Sigmoid colon (tissue), 4 donors: ENCODE measurements at regions not wholly inside any gene's neighbourhood (a gene's known extent, or its start where the extent isn't known, plus 50 kb on each side); places are given as distances from the start of the nearest gene placed in this dataset.
"Not testable (repeated sequence)": the region's sequence is repeated elsewhere in the genome, so short reads cannot be mapped to it uniquely, and the experiment has no call there.

ENCODE experiments used
- EP300 ChIP-seq, 4 donors: sonication (generic); formaldehyde crosslinking; IDR thresholded peaks; one replicate each; pipeline ENCODE4 v1.6.1; 2017; ENCODE audit warnings: antibody characterized with exemption in 4 of 4
- POLR2A ChIP-seq, 2 donors: fragments of 450-650 bp; IDR thresholded peaks; one replicate each; pipeline ENCODE4 v1.6.1; 2016; ENCODE audit warnings: antibody characterized with exemption in 2 of 2, mild to moderate bottlenecking in 2 of 2, moderate library complexity in 2 of 2
- POLR2AphosphoS5 ChIP-seq, 4 donors: sonication (generic); formaldehyde crosslinking; IDR thresholded peaks; one replicate each; pipeline ENCODE4 v1.6.1; 2017; ENCODE audit warnings: antibody characterized with exemption in 4 of 4
- TF ChIP-seq, protein P1 (sequence below), 4 experiments: fragments of 450-650 bp in 3 of 4; fragments of 200-600 bp in 1 of 4; IDR thresholded peaks; one replicate each; pipeline ENCODE4 v1.5.1; 2016 to 2019; ENCODE audit warnings: antibody characterized with exemption in 4 of 4, mild to moderate bottlenecking in 3 of 4, moderate library complexity in 2 of 4

DNA sequence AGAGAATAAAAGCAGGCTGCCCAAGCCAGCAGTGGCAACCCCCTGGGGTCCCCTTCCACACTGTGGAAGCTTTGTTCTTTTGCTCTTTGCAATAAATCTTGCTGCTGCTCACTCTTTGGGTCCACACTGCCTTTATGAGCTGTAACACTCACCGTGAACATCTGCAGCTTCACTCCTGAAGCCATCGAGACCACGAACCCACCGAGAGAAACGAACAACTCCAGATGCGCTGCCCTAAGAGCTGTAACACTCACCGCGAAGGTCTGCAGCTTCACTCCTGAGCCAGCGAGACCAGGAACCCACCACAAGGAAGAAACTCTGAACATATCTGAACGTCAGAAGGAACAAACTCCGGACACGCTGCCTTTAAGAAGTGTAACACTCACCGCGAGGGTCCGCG, 1252.9 kb downstream of the STIM2 start:
- TF ChIP-seq, protein P1, sequence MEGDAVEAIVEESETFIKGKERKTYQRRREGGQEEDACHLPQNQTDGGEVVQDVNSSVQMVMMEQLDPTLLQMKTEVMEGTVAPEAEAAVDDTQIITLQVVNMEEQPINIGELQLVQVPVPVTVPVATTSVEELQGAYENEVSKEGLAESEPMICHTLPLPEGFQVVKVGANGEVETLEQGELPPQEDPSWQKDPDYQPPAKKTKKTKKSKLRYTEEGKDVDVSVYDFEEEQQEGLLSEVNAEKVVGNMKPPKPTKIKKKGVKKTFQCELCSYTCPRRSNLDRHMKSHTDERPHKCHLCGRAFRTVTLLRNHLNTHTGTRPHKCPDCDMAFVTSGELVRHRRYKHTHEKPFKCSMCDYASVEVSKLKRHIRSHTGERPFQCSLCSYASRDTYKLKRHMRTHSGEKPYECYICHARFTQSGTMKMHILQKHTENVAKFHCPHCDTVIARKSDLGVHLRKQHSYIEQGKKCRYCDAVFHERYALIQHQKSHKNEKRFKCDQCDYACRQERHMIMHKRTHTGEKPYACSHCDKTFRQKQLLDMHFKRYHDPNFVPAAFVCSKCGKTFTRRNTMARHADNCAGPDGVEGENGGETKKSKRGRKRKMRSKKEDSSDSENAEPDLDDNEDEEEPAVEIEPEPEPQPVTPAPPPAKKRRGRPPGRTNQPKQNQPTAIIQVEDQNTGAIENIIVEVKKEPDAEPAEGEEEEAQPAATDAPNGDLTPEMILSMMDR (IDR thresholded peaks at IDR 0.05) = not testable (repeated sequence)
- TF ChIP-seq POLR2A, POLR2AphosphoS5, EP300 (IDR thresholded peaks at IDR 0.05): not testable (repeated sequence)
